Uterus (tissue), 3 donors: ENCODE measurements at regions not wholly inside any gene's neighbourhood (a gene's known extent, or its start where the extent isn't known, plus 50 kb on each side); places are given as distances from the start of the nearest gene placed in this dataset.

Experiments used
- DNase-seq, 2 donors: peaks; one replicate each; pipeline ENCODE4 v3.0.0-alpha.2; 2019 to 2020
- H3K27ac ChIP-seq, 2 donors: fragments of 200-600 bp; sonication (generic); 1 replicate in 1 of 2; 2 replicates in 1 of 2; pipeline ENCODE4 v1.5.1; 2016 to 2018
- H3K27me3 ChIP-seq, 2 donors: fragments of 200-600 bp; sonication (generic); one replicate each; pipeline ENCODE4 v1.5.1; 2018 to 2019; ENCODE audit warnings: control low read depth in 1 of 2
- H3K36me3 ChIP-seq, 2 donors: fragments of 200-600 bp; sonication (generic); one replicate each; pipeline ENCODE4 v1.5.1; 2019; ENCODE audit warnings: control low read depth in 1 of 2
- H3K4me1 ChIP-seq, 2 donors: fragments of 200-600 bp; sonication (generic); one replicate each; pipeline ENCODE4 v1.5.1; 2018 to 2019; ENCODE audit warnings: control low read depth in 1 of 2
- H3K4me3 ChIP-seq, 2 donors: fragments of 200-600 bp; sonication (generic); 1 replicate in 1 of 2; 2 replicates in 1 of 2; pipeline ENCODE4 v1.5.1; 2018 to 2019; ENCODE audit warnings: mild to moderate bottlenecking in 1 of 2
- H3K9me3 ChIP-seq, 2 donors: fragments of 200-600 bp; sonication (generic); one replicate each; pipeline ENCODE4 v1.5.1; 2019; ENCODE audit warnings: control low read depth in 1 of 2
- CTCF ChIP-seq, 4 experiments: fragments of 200-600 bp in 2 of 4; fragments of 450-650 bp in 2 of 4; sonication (generic) in 2 of 4; IDR thresholded peaks; one replicate each; pipeline ENCODE4 v1.5.1; 2016 to 2019; ENCODE audit warnings: antibody characterized with exemption in 4 of 4, mild to moderate bottlenecking in 2 of 4, moderate library complexity in 1 of 4
- POLR2A ChIP-seq, 2 donors: fragments of 450-650 bp; IDR thresholded peaks; one replicate each; pipeline ENCODE4 v1.6.1; 2016; ENCODE audit warnings: antibody characterized with exemption in 2 of 2, mild to moderate bottlenecking in 1 of 2, moderate library complexity in 1 of 2
- intact Hi-C: fragments of 100-400 bp; cut with DNase I; formaldehyde crosslinking; loops from one replicate; pipeline ENCODE4 v1.15.1; 2023; ENCODE audit warnings: low total_unique reads
- donor health status: DM: yes; HTN: yes; CAD: no.

GRCh38 chr2:48018480-48018879 lies 112.2 kb upstream of the FBXO11 start:
- no peak for TF ChIP-seq CTCF (IDR thresholded peaks at IDR 0.05)
- no peak for TF ChIP-seq POLR2A (IDR thresholded peaks at IDR 0.05)
- Histone ChIP-seq H3K4me3 (no peak overlapping the region), H3K4me1 (no peaks in the 10 kb centered on the region), H3K27ac (no peak overlapping the region), H3K36me3 (no peaks in the 10 kb centered on the region), H3K9me3 (no peaks in the 10 kb centered on the region), H3K27me3 (no peaks in the 10 kb centered on the region)
- DNase-seq, result no peak
- intact Hi-C loops, result no loop called here

GRCh38 chr2:48026865-48027264 lies 120.6 kb upstream of the FBXO11 start:
- no peaks in the 10 kb centered on the region for H3K36me3 ChIP-seq
- intact Hi-C loops, result no loop called here
- DNase-seq, result no peak
- H3K9me3 ChIP-seq, result no peaks in the 10 kb centered on the region
- H3K27ac ChIP-seq, result no peak overlapping the region
- H3K27me3 ChIP-seq, result no peaks in the 10 kb centered on the region
- H3K4me1 ChIP-seq, result no peaks in the 10 kb centered on the region
- H3K4me3 ChIP-seq, result no peak overlapping the region
- TF ChIP-seq CTCF (IDR thresholded peaks at IDR 0.05) (no peak), POLR2A (IDR thresholded peaks at IDR 0.05) (no peak)

- no peaks in the 10 kb centered on the region for H3K27me3 ChIP-seq
Measured at GRCh38 chr2:48032765-48033164, 126.5 kb upstream of the FBXO11 start.

GRCh38 chr2:48034295-48034694 lies 128.0 kb upstream of the FBXO11 start:
- H3K27me3 ChIP-seq, result no peaks in the 10 kb centered on the region
- no peak for DNase-seq
- H3K36me3 ChIP-seq, result no peaks in the 10 kb centered on the region
- TF ChIP-seq POLR2A (IDR thresholded peaks at IDR 0.05) (no peak), CTCF (IDR thresholded peaks at IDR 0.05) (no peak)
- H3K4me1 ChIP-seq, result no peaks in the 10 kb centered on the region
- H3K4me3 ChIP-seq, result no peak overlapping the region
- intact Hi-C loops, result no loop called here
- no peak overlapping the region for H3K27ac ChIP-seq
- no peaks in the 10 kb centered on the region for H3K9me3 ChIP-seq

More at GRCh38 chr2:48032765-48033164, 126.5 kb upstream of the FBXO11 start:
- H3K36me3 ChIP-seq, result no peaks in the 10 kb centered on the region
- no peak for TF ChIP-seq CTCF (IDR thresholded peaks at IDR 0.05)
- no peak for TF ChIP-seq POLR2A (IDR thresholded peaks at IDR 0.05)
- no peak for DNase-seq
- no peaks in the 10 kb centered on the region for H3K4me1 ChIP-seq
- no peak overlapping the region for H3K27ac ChIP-seq
- H3K4me3 ChIP-seq, result no peak overlapping the region
- intact Hi-C loops, result no loop called here
- H3K9me3 ChIP-seq, result no peaks in the 10 kb centered on the region

GRCh38 chr2:48036312-48036711 lies 130.0 kb upstream of the FBXO11 start:
- Histone ChIP-seq H3K27ac (no peak overlapping the region), H3K36me3 (no peaks in the 10 kb centered on the region)

More at GRCh38 chr2:48036312-48036711, 130.0 kb upstream of the FBXO11 start:
- no peak for DNase-seq
- H3K9me3 ChIP-seq, result no peaks in the 10 kb centered on the region
- H3K4me3 ChIP-seq, result no peak overlapping the region
- no peak for TF ChIP-seq POLR2A (IDR thresholded peaks at IDR 0.05)
- intact Hi-C loops, result no loop called here
- H3K27me3 ChIP-seq, result no peaks in the 10 kb centered on the region
- no peaks in the 10 kb centered on the region for H3K4me1 ChIP-seq
